A549 (cell line): ENCODE measurements at regions not wholly inside any gene's neighbourhood (a gene's known extent, or its start where the extent isn't known, plus 50 kb on each side); places are given as distances from the start of the nearest gene placed in this dataset.

Experiments
- ATAC-seq, 2 experiments: fragments of 200-7000 bp in 1 of 2; fragments of >200 bp in 1 of 2; cut with Nextera tagmentation in 1 of 2; cut with Tn5 transposase in 1 of 2; 3 replicates each; pipeline versions ENCODE4 v1.8.0 to v1.9.1; 2018 to 2020; ENCODE audit warnings: mild to moderate bottlenecking in 1 of 2, moderate library complexity in 1 of 2
- CTCF ChIA-PET: fragments of 300-600 bp; sonication (Branson Sonifier 250); formaldehyde crosslinking; extraction: SDS; loops from one replicate; lab custom pipeline; 2021; ENCODE audit warnings: antibody characterized with exemption, inconsistent platforms; lab: Yijun Ruan, JAX
- POLR2A ChIA-PET: fragments of 350-600 bp; formaldehyde crosslinking; extraction: SDS; loops from one replicate; lab custom pipeline; 2021; ENCODE audit warnings: antibody characterized with exemption, inconsistent platforms; lab: Yijun Ruan, JAX
- DNase-seq, 2 experiments: peaks; one replicate each; pipeline versions ENCODE4 v3.0.0 to v3.0.0-alpha.2; 2011 to 2016; ENCODE audit warnings: low read depth in 1 of 2, low spot score in 1 of 2
- FAIRE-seq: peaks from 2 replicates; lab custom pipeline; 2011; peaks lifted over from hg19 to GRCh38; lab: Jason Lieb, UNC
- H3K27ac ChIP-seq, 2 experiments: fragments of >200 bp; sonication (Bioruptor Twin); formaldehyde crosslinking; 3 replicates each; pipeline ENCODE4 v1.5.1; 2016 to 2017
- H3K4me1 ChIP-seq: fragments of >200 bp; sonication (Bioruptor Twin); formaldehyde crosslinking; 3 replicates; pipeline ENCODE4 v1.6.1; 2016
- H3K4me2 ChIP-seq: fragments of >200 bp; sonication (Bioruptor Twin); formaldehyde crosslinking; 3 replicates; pipeline ENCODE4 v1.6.1; 2016
- H3K4me3 ChIP-seq: fragments of >200 bp; sonication (Bioruptor Twin); formaldehyde crosslinking; 3 replicates; pipeline ENCODE4 v1.5.1; 2016
- H3K9me3 ChIP-seq: fragments of >200 bp; sonication (Bioruptor Twin); formaldehyde crosslinking; 3 replicates; pipeline ENCODE4 v1.6.1; 2016
- BCL3 ChIP-seq: fragments of >200 bp; sonication (Bioruptor Twin); formaldehyde crosslinking; IDR thresholded peaks from 3 replicates; pipeline ENCODE4 v1.6.1; 2016
- CBX2 ChIP-seq: fragments of 200-600 bp; sonication (generic); IDR thresholded peaks from 2 replicates; pipeline ENCODE4 v1.6.1; 2016; ENCODE audit warnings: low read depth, mild to moderate bottlenecking, borderline replicate concordance
- CEBPB ChIP-seq, 2 experiments: fragments of >200 bp in 1 of 2; sonication (Bioruptor Twin) in 1 of 2; formaldehyde crosslinking in 1 of 2; IDR thresholded peaks; 2 replicates each; pipeline ENCODE4 v1.6.1; 2012 to 2016
- CHD2 ChIP-seq: fragments of 150-350 bp; IDR thresholded peaks from 2 replicates; pipeline ENCODE4 v1.6.1; 2014; ENCODE audit warnings: low read length; ENCODE audit not compliant: partially characterized antibody
- CHD4 ChIP-seq: fragments of 200-600 bp; sonication (generic); IDR thresholded peaks from 2 replicates; pipeline ENCODE4 v1.6.1; 2016; ENCODE audit warnings: antibody characterized with exemption, mild to moderate bottlenecking, borderline replicate concordance
- EHF ChIP-seq: fragments of 250-450 bp; sonication (Bioruptor Pico); IDR thresholded peaks from 2 replicates; pipeline ENCODE4 v1.5.0; 2020; ENCODE audit warnings: mild to moderate bottlenecking
- ELK1 ChIP-seq: fragments of 150-350 bp; IDR thresholded peaks from 2 replicates; pipeline ENCODE4 v1.6.1; 2014; ENCODE audit warnings: low read depth, mild to moderate bottlenecking, low read length
- ESRRA ChIP-seq: fragments of 150-350 bp; IDR thresholded peaks from 2 replicates; pipeline ENCODE4 v1.6.1; 2014; ENCODE audit warnings: mild to moderate bottlenecking, low read length, borderline replicate concordance
- FOSB ChIP-seq: fragments of 250-450 bp; sonication (Bioruptor Pico); IDR thresholded peaks from 2 replicates; pipeline ENCODE4 v1.5.0; 2020; ENCODE audit warnings: mild to moderate bottlenecking, moderate library complexity
- FOSL2 ChIP-seq, 2 experiments: fragments of 450-650 bp in 1 of 2; fragments of >200 bp in 1 of 2; sonication (Bioruptor Twin) in 1 of 2; formaldehyde crosslinking; IDR thresholded peaks; 2 replicates each; pipeline versions ENCODE4 v1.5.0 to v1.6.1; 2016 to 2020; ENCODE audit warnings: mild to moderate bottlenecking in 1 of 2, moderate library complexity in 1 of 2
- HDAC2 ChIP-seq: fragments of 200-600 bp; sonication (generic); IDR thresholded peaks from 2 replicates; pipeline ENCODE4 v1.6.1; 2016
- HOXB13 ChIP-seq: fragments of 250-450 bp; sonication (Bioruptor Pico); IDR thresholded peaks from 2 replicates; pipeline ENCODE4 v1.5.0; 2020; ENCODE audit warnings: low read depth, mild to moderate bottlenecking, moderate library complexity
- HOXB5 ChIP-seq: fragments of 250-450 bp; sonication (Bioruptor Pico); IDR thresholded peaks from 2 replicates; pipeline ENCODE4 v1.5.0; 2020; ENCODE audit warnings: mild to moderate bottlenecking, moderate library complexity
- KDM5A ChIP-seq: fragments of 200-600 bp; sonication (generic); IDR thresholded peaks from 2 replicates; pipeline ENCODE4 v1.6.1; 2016; ENCODE audit warnings: antibody characterized with exemption, mild to moderate bottlenecking
- MAFK ChIP-seq: fragments of 450-650 bp; IDR thresholded peaks from 2 replicates; pipeline ENCODE4 v1.6.1; 2014; ENCODE audit not compliant: partially characterized antibody
- MAX ChIP-seq: IDR thresholded peaks from 2 replicates; pipeline ENCODE4 v1.6.1; 2012
- NFE2L2 ChIP-seq: fragments of 150-350 bp; conservative IDR thresholded peaks from 2 replicates; pipeline ENCODE4 v1.6.1; 2014; ENCODE audit warnings: low read length
- POLR2AphosphoS2 ChIP-seq: conservative IDR thresholded peaks from 2 replicates; pipeline ENCODE4 v1.6.1; 2012; ENCODE audit warnings: low read length, improper control_type of control experiment, inconsistent platforms
- RAD21 ChIP-seq, 2 experiments: fragments of >200 bp in 1 of 2; sonication (Bioruptor Twin) in 1 of 2; formaldehyde crosslinking in 1 of 2; IDR thresholded peaks in 1 of 2; conservative IDR thresholded peaks in 1 of 2; 2 replicates in 1 of 2; 3 replicates in 1 of 2; pipeline ENCODE4 v1.6.1; 2012 to 2018; ENCODE audit warnings: inconsistent platforms in 1 of 2
- REST ChIP-seq: fragments of 200-600 bp; sonication (generic); IDR thresholded peaks from 2 replicates; pipeline ENCODE4 v1.6.1; 2016; ENCODE audit warnings: antibody characterized with exemption, mild to moderate bottlenecking, moderate library complexity
- SREBF2 ChIP-seq: fragments of 450-650 bp; IDR thresholded peaks from 2 replicates; pipeline ENCODE4 v1.6.1; 2014; ENCODE audit warnings: mild to moderate bottlenecking, moderate library complexity
- TFCP2L1 ChIP-seq: fragments of 250-450 bp; sonication (Bioruptor Pico); IDR thresholded peaks from 2 replicates; pipeline ENCODE4 v1.5.0; 2021; ENCODE audit warnings: mild to moderate bottlenecking
- USF2 ChIP-seq: fragments of 450-650 bp; IDR thresholded peaks from 2 replicates; pipeline ENCODE4 v1.6.1; 2014; ENCODE audit warnings: antibody characterized with exemption
- ZC3H11A ChIP-seq: fragments of 450-650 bp; IDR thresholded peaks from 2 replicates; pipeline ENCODE4 v1.6.1; 2014; ENCODE audit warnings: antibody characterized with exemption, mild to moderate bottlenecking
- ZSCAN20 ChIP-seq: fragments of 250-450 bp; sonication (Bioruptor Pico); IDR thresholded peaks from 2 replicates; pipeline ENCODE4 v1.8.0; 2022; ENCODE audit warnings: mild to moderate bottlenecking, moderate library complexity
- WGBS: methylation state at CpG from one replicate; pipeline ENCODE4 v1.1.6; 2017; ENCODE audit errors: missing lambda C conversion rate; 5-methylcytosine and 5-hydroxymethylcytosine counted together

- no peak for TF ChIP-seq FOSL2 (IDR thresholded peaks at IDR 0.05)
- no peak for TF ChIP-seq FOSL2 (CRISPR knock-in tag; IDR thresholded peaks at IDR 0.05)
- no peak for TF ChIP-seq REST
- no peak for TF ChIP-seq HOXB13 (CRISPR knock-in tag)
- no peak for TF ChIP-seq ELK1
Measured at GRCh38 chr14:57943038-57943437, 77.1 kb upstream of the SLC35F4 start (continued).

GRCh38 chr14:57939084-57939483, 73.2 kb upstream of the SLC35F4 start:
- Histone ChIP-seq H3K27ac (no peak overlapping the region), H3K9me3 (no peaks in the 10 kb centered on the region), H3K4me3 (no peak overlapping the region), H3K4me1 (no peaks in the 10 kb centered on the region), H3K4me2 (no peak overlapping the region)
- DNase-seq (no peak), ATAC-seq (no peak), FAIRE-seq (no peak)
- POLR2A ChIA-PET: no interaction called here
- no peak for TF ChIP-seq CBX2
- CTCF ChIA-PET: no interaction called here
- WGBS: 4% methylated on average over 3 of the region's 3 CpGs

- POLR2A ChIA-PET: no interaction called here
- CTCF ChIA-PET: no interaction called here
- no peaks in the 10 kb centered on the region for H3K9me3 ChIP-seq
- TF ChIP-seq MAFK: peak; percentile 20
- no peak for TF ChIP-seq NFE2L2
- WGBS: 51% methylated on average over 4 of the region's 4 CpGs
- H3K27ac ChIP-seq: no peak overlapping the region
- H3K4me3 ChIP-seq: no peak overlapping the region
- ATAC-seq (no peak), DNase-seq (no peak), FAIRE-seq (no peak)
- H3K4me2 ChIP-seq: no peak overlapping the region
- H3K4me1 ChIP-seq: no peaks in the 10 kb centered on the region
Measured at GRCh38 chr14:57938533-57938932, 72.6 kb upstream of the SLC35F4 start.

- POLR2A ChIA-PET: no interaction called here
- Histone ChIP-seq H3K4me1 (no peaks in the 10 kb centered on the region), H3K27ac (no peak overlapping the region)
- no peak for ATAC-seq
- CTCF ChIA-PET: no interaction called here
- 33% methylated on average over 4 of the region's 4 CpGs for WGBS
- TF ChIP-seq ZSCAN20 (no peak), FOSB (CRISPR knock-in tag) (no peak), HOXB13 (CRISPR knock-in tag) (no peak), RAD21 (conservative IDR thresholded peaks at IDR 0.05 in 1 of 2, IDR thresholded peaks at IDR 0.05 in 1 of 2) (no peak), EHF (no peak), BCL3 (no peak), ESRRA (no peak), KDM5A (no peak), HDAC2 (no peak), TFCP2L1 (no peak), CEBPB (IDR thresholded peaks at IDR 0.05) (no peak), ZC3H11A (no peak), ELK1 (no peak), HOXB5 (CRISPR knock-in tag) (no peak), MAX (no peak), CHD2 (no peak), CHD4 (no peak), SREBF2 (no peak), POLR2AphosphoS2 (no peak), USF2 (no peak)
- TF ChIP-seq, all 56 proteins: peak for 0
- DNase-seq (no peak), FAIRE-seq (no peak)
- Histone ChIP-seq H3K9me3 (no peaks in the 10 kb centered on the region), H3K4me2 (no peak overlapping the region), H3K4me3 (no peak overlapping the region)
Measured at GRCh38 chr14:57937676-57938075, 71.8 kb upstream of the SLC35F4 start.
